Suprapubic skin (tissue), 4 donors: ENCODE measurements at regions not wholly inside any gene's neighbourhood (a gene's known extent, or its start where the extent isn't known, plus 50 kb on each side); places are given as distances from the start of the nearest gene placed in this dataset.

Experiments used
- DNase-seq, 2 donors: peaks; one replicate each; pipeline ENCODE4 v3.0.0-alpha.2; 2019; ENCODE audit warnings: low spot score in 2 of 2
- H3K27ac ChIP-seq: fragments of 200-600 bp; sonication (generic); one replicate; pipeline ENCODE4 v1.5.1; 2019
- H3K27me3 ChIP-seq: fragments of 200-600 bp; sonication (generic); one replicate; pipeline ENCODE4 v1.5.1; 2019
- H3K36me3 ChIP-seq: fragments of 200-600 bp; sonication (generic); one replicate; pipeline ENCODE4 v1.5.1; 2019
- H3K4me1 ChIP-seq: fragments of 200-600 bp; sonication (generic); one replicate; pipeline ENCODE4 v1.5.1; 2019
- H3K4me3 ChIP-seq: fragments of 200-600 bp; sonication (generic); one replicate; pipeline ENCODE4 v1.5.1; 2019; ENCODE audit warnings: mild to moderate bottlenecking
- H3K9me3 ChIP-seq: fragments of 200-600 bp; sonication (generic); one replicate; pipeline ENCODE4 v1.5.1; 2019
- CTCF ChIP-seq, 2 donors: fragments of 200-600 bp in 1 of 2; fragments of 450-650 bp in 1 of 2; sonication (generic) in 1 of 2; IDR thresholded peaks; one replicate each; pipeline ENCODE4 v1.5.1; 2016 to 2019; ENCODE audit warnings: antibody characterized with exemption in 2 of 2, mild to moderate bottlenecking in 1 of 2, moderate library complexity in 1 of 2
- EP300 ChIP-seq: sonication (generic); formaldehyde crosslinking; IDR thresholded peaks from one replicate; pipeline ENCODE4 v1.6.1; 2017; ENCODE audit warnings: antibody characterized with exemption
- POLR2A ChIP-seq, 2 donors: fragments of 450-650 bp; IDR thresholded peaks; one replicate each; pipeline ENCODE4 v1.6.1; 2017; ENCODE audit warnings: antibody characterized with exemption in 2 of 2, mild to moderate bottlenecking in 2 of 2, moderate library complexity in 2 of 2
- POLR2AphosphoS5 ChIP-seq, 3 donors: sonication (generic); formaldehyde crosslinking; IDR thresholded peaks; one replicate each; pipeline ENCODE4 v1.6.1; 2017; ENCODE audit warnings: antibody characterized with exemption in 3 of 3
- WGBS: methylation state at CpG from one replicate; pipeline ENCODE4 v1.1.5; 2018; 5-methylcytosine and 5-hydroxymethylcytosine counted together

- H3K4me3 ChIP-seq = no peak overlapping the region
- TF ChIP-seq CTCF (IDR thresholded peaks at IDR 0.05) (no peak), POLR2AphosphoS5 (IDR thresholded peaks at IDR 0.05) (no peak), POLR2A (IDR thresholded peaks at IDR 0.05) (no peak), EP300 (no peak)
- no peak for DNase-seq
- no peak overlapping the region for H3K27ac ChIP-seq
- no peaks in the 10 kb centered on the region for H3K27me3 ChIP-seq
- no peaks in the 10 kb centered on the region for H3K9me3 ChIP-seq
- WGBS = 69% methylated on average over 2 of the region's 2 CpGs
- no peaks in the 10 kb centered on the region for H3K4me1 ChIP-seq
- H3K36me3 ChIP-seq = no peaks in the 10 kb centered on the region
Observed at GRCh38 chr11:38208951-38209350, 1610.9 kb upstream of the RAG2 start.

GRCh38 chr11:38206663-38207062, 1608.6 kb upstream of the RAG2 start:
- no peak overlapping the region for H3K4me3 ChIP-seq
- no peaks in the 10 kb centered on the region for H3K4me1 ChIP-seq
- TF ChIP-seq CTCF (IDR thresholded peaks at IDR 0.05) (no peak), EP300 (no peak), POLR2AphosphoS5 (IDR thresholded peaks at IDR 0.05) (no peak), POLR2A (IDR thresholded peaks at IDR 0.05) (no peak)
- H3K27ac ChIP-seq = no peak overlapping the region
- H3K27me3 ChIP-seq = no peaks in the 10 kb centered on the region
- H3K9me3 ChIP-seq = no peaks in the 10 kb centered on the region
- WGBS = 79% methylated on average over 2 of the region's 2 CpGs
- no peaks in the 10 kb centered on the region for H3K36me3 ChIP-seq
- DNase-seq = no peak

- no peaks in the 10 kb centered on the region for H3K36me3 ChIP-seq
- H3K27me3 ChIP-seq = no peaks in the 10 kb centered on the region
- H3K27ac ChIP-seq = no peak overlapping the region
- TF ChIP-seq POLR2A (IDR thresholded peaks at IDR 0.05) (no peak), EP300 (no peak), POLR2AphosphoS5 (IDR thresholded peaks at IDR 0.05) (no peak), CTCF (IDR thresholded peaks at IDR 0.05) (no peak)
- no peak overlapping the region for H3K4me3 ChIP-seq
- no peak for DNase-seq
- H3K9me3 ChIP-seq = no peaks in the 10 kb centered on the region
- H3K4me1 ChIP-seq = no peaks in the 10 kb centered on the region
- 77% methylated on average over 1 of the region's 1 CpG for WGBS
Observed at GRCh38 chr11:38191101-38191500, 1593.1 kb upstream of the RAG2 start.

- H3K4me3 ChIP-seq = no peak overlapping the region
- H3K27me3 ChIP-seq = no peaks in the 10 kb centered on the region
- no peaks in the 10 kb centered on the region for H3K4me1 ChIP-seq
- no peak for DNase-seq
- TF ChIP-seq POLR2AphosphoS5 (IDR thresholded peaks at IDR 0.05) (no peak), POLR2A (IDR thresholded peaks at IDR 0.05) (no peak), CTCF (IDR thresholded peaks at IDR 0.05) (no peak), EP300 (no peak)
- no peak overlapping the region for H3K27ac ChIP-seq
- 28% methylated on average over 1 of the region's 1 CpG for WGBS
- H3K9me3 ChIP-seq = no peaks in the 10 kb centered on the region
- H3K36me3 ChIP-seq = no peaks in the 10 kb centered on the region
Observed at GRCh38 chr11:38182126-38182866, 1584.3 kb upstream of the RAG2 start.

GRCh38 chr11:38176686-38177322, 1578.8 kb upstream of the RAG2 start:
- Histone ChIP-seq H3K27ac (no peak overlapping the region), H3K27me3 (no peaks in the 10 kb centered on the region), H3K4me1 (no peaks in the 10 kb centered on the region), H3K36me3 (no peaks in the 10 kb centered on the region), H3K4me3 (no peak overlapping the region), H3K9me3 (no peaks in the 10 kb centered on the region)
- DNase-seq = no peak
- WGBS = 88% methylated on average over 12 of the region's 12 CpGs
- TF ChIP-seq EP300 (no peak), POLR2AphosphoS5 (IDR thresholded peaks at IDR 0.05) (no peak), POLR2A (IDR thresholded peaks at IDR 0.05) (no peak), CTCF (IDR thresholded peaks at IDR 0.05) (no peak)
